Gastroesophageal sphincter (tissue), 3 donors: ENCODE measurements at regions not wholly inside any gene's neighbourhood (a gene's known extent, or its start where the extent isn't known, plus 50 kb on each side); places are given as distances from the start of the nearest gene placed in this dataset.

Experiments used
- CTCF ChIP-seq, 4 experiments: fragments of 200-600 bp in 2 of 4; fragments of 450-650 bp in 2 of 4; sonication (generic) in 1 of 4; IDR thresholded peaks; one replicate each; pipeline ENCODE4 v1.5.1; 2017 to 2019; ENCODE audit warnings: antibody characterized with exemption in 4 of 4, mild to moderate bottlenecking in 2 of 4, moderate library complexity in 2 of 4
- EP300 ChIP-seq: sonication (generic); formaldehyde crosslinking; IDR thresholded peaks from one replicate; pipeline ENCODE4 v1.6.1; 2017; ENCODE audit warnings: antibody characterized with exemption, mild to moderate bottlenecking
- POLR2A ChIP-seq, 2 donors: fragments of 450-650 bp; IDR thresholded peaks; one replicate each; pipeline ENCODE4 v1.6.1; 2017; ENCODE audit warnings: antibody characterized with exemption in 2 of 2, mild to moderate bottlenecking in 2 of 2, moderate library complexity in 1 of 2
- POLR2AphosphoS5 ChIP-seq: sonication (generic); formaldehyde crosslinking; IDR thresholded peaks from one replicate; pipeline ENCODE4 v1.6.1; 2017; ENCODE audit warnings: antibody characterized with exemption

- no peak for TF ChIP-seq CTCF (IDR thresholded peaks at IDR 0.05)
- TF ChIP-seq POLR2A (IDR thresholded peaks at IDR 0.05), result no peak
- TF ChIP-seq EP300, result no peak
- no peak for TF ChIP-seq POLR2AphosphoS5
These were observed 259.1 kb upstream of the CPEB2 start for GRCh38 chr4:14743172-14743571.
